ENCODE measurements at regions not wholly inside any gene's neighbourhood (a gene's known extent, or its start where the extent isn't known, plus 50 kb on each side); places are given as distances from the start of the nearest gene placed in this dataset.

GRCh38 chr9:80175286-80176150 is 603.8 kb downstream of the TLE4 start:
- ATAC-seq: no peak
- H3K4me3 Mint-ChIP-seq: no peak overlapping the region
- no peaks in the 10 kb centered on the region for H3K4me1 Mint-ChIP-seq
- H3K27ac Mint-ChIP-seq: no peak overlapping the region
- no peaks in the 10 kb centered on the region for H3K9me3 Mint-ChIP-seq
- DNase-seq (ENCODE audit: low spot score in 2 of 2): no peak
- no peaks in the 10 kb centered on the region for H3K36me3 Mint-ChIP-seq

GRCh38 chr9:80163889-80164288 is 592.1 kb downstream of the TLE4 start:
- no peaks in the 10 kb centered on the region for H3K4me1 Mint-ChIP-seq
- ATAC-seq (no peak), DNase-seq (ENCODE audit: low spot score in 2 of 2) (no peak)
- H3K36me3 Mint-ChIP-seq: no peaks in the 10 kb centered on the region
- H3K27ac Mint-ChIP-seq: no peak overlapping the region
- H3K9me3 Mint-ChIP-seq: no peaks in the 10 kb centered on the region
- no peak overlapping the region for H3K4me3 Mint-ChIP-seq

- Mint-ChIP-seq H3K4me1 (no peaks in the 10 kb centered on the region), H3K9me3 (no peaks in the 10 kb centered on the region), H3K4me3 (no peak overlapping the region), H3K27ac (no peak overlapping the region), H3K36me3 (no peaks in the 10 kb centered on the region)
- ATAC-seq (no peak), DNase-seq (ENCODE audit: low spot score in 2 of 2) (no peak)
These were observed 586.9 kb downstream of the TLE4 start for GRCh38 chr9:80158554-80159170.

- Mint-ChIP-seq H3K4me1 (no peaks in the 10 kb centered on the region), H3K27ac (no peak overlapping the region), H3K4me3 (no peak overlapping the region), H3K36me3 (no peaks in the 10 kb centered on the region), H3K9me3 (no peaks in the 10 kb centered on the region)
- no peak for DNase-seq (ENCODE audit: low spot score in 2 of 2)
- ATAC-seq: no peak
These were observed 586.4 kb downstream of the TLE4 start for GRCh38 chr9:80158131-80158530.

GRCh38 chr9:80157561-80157983 is 585.8 kb downstream of the TLE4 start:
- Mint-ChIP-seq H3K9me3 (no peaks in the 10 kb centered on the region), H3K36me3 (no peaks in the 10 kb centered on the region), H3K4me3 (no peak overlapping the region), H3K4me1 (no peaks in the 10 kb centered on the region), H3K27ac (no peak overlapping the region)
- DNase-seq (ENCODE audit: low spot score in 2 of 2) (no peak), ATAC-seq (no peak)

GRCh38 chr9:80156756-80157472 is 585.1 kb downstream of the TLE4 start:
- ATAC-seq (no peak), DNase-seq (ENCODE audit: low spot score in 2 of 2) (no peak)
- Mint-ChIP-seq H3K4me3 (no peak overlapping the region), H3K27ac (no peak overlapping the region), H3K36me3 (no peaks in the 10 kb centered on the region), H3K9me3 (no peaks in the 10 kb centered on the region), H3K4me1 (no peaks in the 10 kb centered on the region)

GRCh38 chr9:80156262-80156661 is 584.5 kb downstream of the TLE4 start:
- H3K9me3 Mint-ChIP-seq: no peaks in the 10 kb centered on the region
- H3K36me3 Mint-ChIP-seq: no peaks in the 10 kb centered on the region
- H3K4me1 Mint-ChIP-seq: no peaks in the 10 kb centered on the region
- DNase-seq (ENCODE audit: low spot score in 2 of 2): no peak
- no peak for ATAC-seq
- no peak overlapping the region for H3K4me3 Mint-ChIP-seq
- no peak overlapping the region for H3K27ac Mint-ChIP-seq

GRCh38 chr9:80147866-80148265 is 576.1 kb downstream of the TLE4 start:
- DNase-seq (ENCODE audit: low spot score in 2 of 2) (no peak), ATAC-seq (no peak)
- Mint-ChIP-seq H3K9me3 (peaks cover 12% of the 10 kb centered on the region), H3K36me3 (no peaks in the 10 kb centered on the region), H3K27ac (no peak overlapping the region), H3K4me1 (no peaks in the 10 kb centered on the region), H3K4me3 (no peak overlapping the region)

GRCh38 chr9:80146466-80146865 is 574.7 kb downstream of the TLE4 start:
- H3K4me1 Mint-ChIP-seq: no peaks in the 10 kb centered on the region
- peaks cover 12% of the 10 kb centered on the region for H3K9me3 Mint-ChIP-seq
- no peaks in the 10 kb centered on the region for H3K36me3 Mint-ChIP-seq
- no peak overlapping the region for H3K4me3 Mint-ChIP-seq
- ATAC-seq (no peak), DNase-seq (ENCODE audit: low spot score in 2 of 2) (no peak)
- H3K27ac Mint-ChIP-seq: no peak overlapping the region

- no peaks in the 10 kb centered on the region for H3K36me3 Mint-ChIP-seq
- H3K9me3 Mint-ChIP-seq: peaks cover 5% of the 10 kb centered on the region
- DNase-seq (ENCODE audit: low spot score in 2 of 2): no peak
- H3K27ac Mint-ChIP-seq: no peak overlapping the region
- H3K4me1 Mint-ChIP-seq: no peaks in the 10 kb centered on the region
- no peak for ATAC-seq
- H3K4me3 Mint-ChIP-seq: no peak overlapping the region
These were observed 573.1 kb downstream of the TLE4 start for GRCh38 chr9:80144856-80145255.

- no peak overlapping the region for H3K4me3 Mint-ChIP-seq
- no peak for DNase-seq (ENCODE audit: low spot score in 2 of 2)
- no peak for ATAC-seq
- no peak overlapping the region for H3K27ac Mint-ChIP-seq
- no peaks in the 10 kb centered on the region for H3K36me3 Mint-ChIP-seq
- H3K9me3 Mint-ChIP-seq: peaks cover 2% of the 10 kb centered on the region
- H3K4me1 Mint-ChIP-seq: no peaks in the 10 kb centered on the region
These were observed 572.6 kb downstream of the TLE4 start for GRCh38 chr9:80144406-80144805.

GRCh38 chr9:80143899-80144298 is 572.1 kb downstream of the TLE4 start:
- peaks cover under 1% of the 10 kb centered on the region for H3K9me3 Mint-ChIP-seq
- no peak overlapping the region for H3K4me3 Mint-ChIP-seq
- no peaks in the 10 kb centered on the region for H3K36me3 Mint-ChIP-seq

GRCh38 chr9:80134487-80134886 is 562.7 kb downstream of the TLE4 start:
- no peak overlapping the region for H3K27ac Mint-ChIP-seq
- ATAC-seq (no peak), DNase-seq (ENCODE audit: low spot score in 2 of 2) (no peak)
- no peak overlapping the region for H3K4me3 Mint-ChIP-seq
- no peaks in the 10 kb centered on the region for H3K9me3 Mint-ChIP-seq
- H3K4me1 Mint-ChIP-seq: no peaks in the 10 kb centered on the region
- no peaks in the 10 kb centered on the region for H3K36me3 Mint-ChIP-seq

More at GRCh38 chr9:80143899-80144298, 572.1 kb downstream of the TLE4 start:
- H3K4me1 Mint-ChIP-seq: no peaks in the 10 kb centered on the region
- ATAC-seq: no peak
- H3K27ac Mint-ChIP-seq: no peak overlapping the region
- DNase-seq (ENCODE audit: low spot score in 2 of 2): no peak

- DNase-seq (ENCODE audit: low spot score in 2 of 2) (no peak), ATAC-seq (no peak)
- no peak overlapping the region for H3K4me3 Mint-ChIP-seq
- H3K36me3 Mint-ChIP-seq: no peaks in the 10 kb centered on the region
- H3K9me3 Mint-ChIP-seq: no peaks in the 10 kb centered on the region
- no peaks in the 10 kb centered on the region for H3K4me1 Mint-ChIP-seq
- H3K27ac Mint-ChIP-seq: no peak overlapping the region
These were observed 559.9 kb downstream of the TLE4 start for GRCh38 chr9:80131627-80132026.

GRCh38 chr9:80127920-80128319 is 556.2 kb downstream of the TLE4 start:
- H3K9me3 Mint-ChIP-seq: no peaks in the 10 kb centered on the region
- H3K4me3 Mint-ChIP-seq: no peak overlapping the region
- DNase-seq (ENCODE audit: low spot score in 2 of 2) (no peak), ATAC-seq (no peak)
- no peaks in the 10 kb centered on the region for H3K36me3 Mint-ChIP-seq
- no peaks in the 10 kb centered on the region for H3K4me1 Mint-ChIP-seq
- H3K27ac Mint-ChIP-seq: no peak overlapping the region

All from stimulated activated effector memory CD8-positive, alpha-beta T cell treated with anti-CD3 and anti-CD28 coated beads, Interleukin-12 subunit alpha, Interleukin-12 subunit beta, amount 100 ng/mL, for 72 hours (primary cell).